Endodermal cell (in vitro differentiated cells): ENCODE measurements at regions not wholly inside any gene's neighbourhood (a gene's known extent, or its start where the extent isn't known, plus 50 kb on each side); places are given as distances from the start of the nearest gene placed in this dataset.

Source experiments
- DNase-seq: peaks from one replicate; pipeline ENCODE4 v3.0.0-alpha.2; 2017
- H3K27ac ChIP-seq: 2 replicates; pipeline ENCODE4 v1.5.1; 2013; ENCODE audit warnings: mild to moderate bottlenecking, low read depth, low read length, moderate library complexity
- H3K27me3 ChIP-seq: 2 replicates; pipeline ENCODE4 v1.6.1; 2013; ENCODE audit warnings: mild to moderate bottlenecking, low read length, moderate library complexity; ENCODE audit not compliant: insufficient read depth, control insufficient read depth, poor library complexity, severe bottlenecking
- H3K36me3 ChIP-seq: 2 replicates; pipeline ENCODE4 v1.7.0; 2013; ENCODE audit warnings: mild to moderate bottlenecking, low read length, moderate library complexity; ENCODE audit not compliant: control insufficient read depth, insufficient read depth
- H3K4me1 ChIP-seq: one replicate; pipeline ENCODE4 v1.7.0; 2013; ENCODE audit warnings: low read length; ENCODE audit not compliant: control insufficient read depth, insufficient read depth
- H3K4me3 ChIP-seq: 2 replicates; pipeline ENCODE4 v1.5.1; 2013; ENCODE audit warnings: mild to moderate bottlenecking, low read length, moderate library complexity
- H3K9ac ChIP-seq: 2 replicates; pipeline ENCODE4 v1.6.1; 2013; ENCODE audit warnings: mild to moderate bottlenecking, low read length, moderate library complexity; ENCODE audit not compliant: poor library complexity, severe bottlenecking; ENCODE audit errors: extremely low read depth
- H3K9me3 ChIP-seq: 2 replicates; pipeline ENCODE4 v1.6.1; 2013; ENCODE audit warnings: mild to moderate bottlenecking, low read length, moderate library complexity; ENCODE audit not compliant: control insufficient read depth
- H3K27ac Mint-ChIP-seq: 2 replicates; pipeline ENCODE4 v1.8.0; 2020; ENCODE audit warnings: mixed read lengths
- H3K27me3 Mint-ChIP-seq: 2 replicates; pipeline ENCODE4 v1.8.0; 2021; ENCODE audit warnings: mild to moderate bottlenecking, mixed read lengths; ENCODE audit not compliant: insufficient read depth
- H3K36me3 Mint-ChIP-seq: 2 replicates; pipeline ENCODE4 v1.8.0; 2020; ENCODE audit warnings: low read depth, mixed read lengths
- H3K4me1 Mint-ChIP-seq: 2 replicates; pipeline ENCODE4 v1.8.0; 2020; ENCODE audit warnings: mixed read lengths
- H3K4me3 Mint-ChIP-seq: 2 replicates; pipeline ENCODE4 v1.8.0; 2020; ENCODE audit warnings: mild to moderate bottlenecking, moderate library complexity, mixed read lengths
- H3K9me3 Mint-ChIP-seq: 2 replicates; pipeline ENCODE4 v1.8.0; 2020; ENCODE audit warnings: mild to moderate bottlenecking, mixed read lengths
- WGBS, 2 experiments: methylation state at CpG; one replicate each; pipeline versions ENCODE4 v1.1.5 to v1.1.7; 2013; ENCODE audit warnings: missing lambda C conversion rate in 2 of 2, mixed read lengths in 1 of 2; ENCODE audit not compliant: insufficient coverage in 1 of 2, insufficient read length in 1 of 2; 5-methylcytosine and 5-hydroxymethylcytosine counted together
- TF ChIP-seq, protein P1 (sequence below): fragments of 200-600 bp; sonication (generic); conservative IDR thresholded peaks from 2 replicates; pipeline ENCODE4 v1.5.0; 2021; ENCODE audit warnings: antibody characterized with exemption, mild to moderate bottlenecking

DNA sequence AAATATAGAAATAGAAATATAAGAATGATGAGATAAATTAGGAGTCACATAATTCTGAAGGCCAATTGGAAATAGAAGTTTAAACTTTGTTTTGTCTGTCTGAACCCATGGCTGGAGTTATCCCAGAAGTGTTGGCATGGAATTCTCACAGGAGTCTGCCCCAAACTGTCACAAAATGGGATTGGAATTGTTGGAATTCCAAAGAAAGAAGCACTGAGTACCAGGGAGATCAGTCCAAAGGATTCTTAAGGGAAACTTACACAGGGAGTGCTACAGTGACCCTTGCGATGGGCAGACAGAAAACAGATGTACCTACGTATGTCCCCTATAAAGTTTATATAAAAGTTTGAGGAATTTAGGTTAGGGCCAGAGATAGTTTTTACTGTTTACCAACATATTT is 1607.7 kb downstream of the ARAP2 start:
- H3K27ac Mint-ChIP-seq = no peak overlapping the region
- H3K9ac ChIP-seq = no peak overlapping the region
- H3K27me3 ChIP-seq = no peaks in the 10 kb centered on the region
- H3K9me3 Mint-ChIP-seq = no peaks in the 10 kb centered on the region
- 87 to 90% methylated on average over 2 of the region's 2 CpGs for WGBS, 2 experiments
- no peak for DNase-seq
- no peak overlapping the region for H3K4me3 ChIP-seq
- H3K36me3 Mint-ChIP-seq = no peaks in the 10 kb centered on the region
- no peaks in the 10 kb centered on the region for H3K4me1 ChIP-seq
- no peak overlapping the region for H3K27ac ChIP-seq
- TF ChIP-seq, protein P1, sequence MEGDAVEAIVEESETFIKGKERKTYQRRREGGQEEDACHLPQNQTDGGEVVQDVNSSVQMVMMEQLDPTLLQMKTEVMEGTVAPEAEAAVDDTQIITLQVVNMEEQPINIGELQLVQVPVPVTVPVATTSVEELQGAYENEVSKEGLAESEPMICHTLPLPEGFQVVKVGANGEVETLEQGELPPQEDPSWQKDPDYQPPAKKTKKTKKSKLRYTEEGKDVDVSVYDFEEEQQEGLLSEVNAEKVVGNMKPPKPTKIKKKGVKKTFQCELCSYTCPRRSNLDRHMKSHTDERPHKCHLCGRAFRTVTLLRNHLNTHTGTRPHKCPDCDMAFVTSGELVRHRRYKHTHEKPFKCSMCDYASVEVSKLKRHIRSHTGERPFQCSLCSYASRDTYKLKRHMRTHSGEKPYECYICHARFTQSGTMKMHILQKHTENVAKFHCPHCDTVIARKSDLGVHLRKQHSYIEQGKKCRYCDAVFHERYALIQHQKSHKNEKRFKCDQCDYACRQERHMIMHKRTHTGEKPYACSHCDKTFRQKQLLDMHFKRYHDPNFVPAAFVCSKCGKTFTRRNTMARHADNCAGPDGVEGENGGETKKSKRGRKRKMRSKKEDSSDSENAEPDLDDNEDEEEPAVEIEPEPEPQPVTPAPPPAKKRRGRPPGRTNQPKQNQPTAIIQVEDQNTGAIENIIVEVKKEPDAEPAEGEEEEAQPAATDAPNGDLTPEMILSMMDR = no peak
- H3K4me3 Mint-ChIP-seq = no peak overlapping the region
- peaks cover 14% of the 10 kb centered on the region for H3K9me3 ChIP-seq
- no peaks in the 10 kb centered on the region for H3K4me1 Mint-ChIP-seq
- no peaks in the 10 kb centered on the region for H3K27me3 Mint-ChIP-seq
- no peaks in the 10 kb centered on the region for H3K36me3 ChIP-seq

DNA sequence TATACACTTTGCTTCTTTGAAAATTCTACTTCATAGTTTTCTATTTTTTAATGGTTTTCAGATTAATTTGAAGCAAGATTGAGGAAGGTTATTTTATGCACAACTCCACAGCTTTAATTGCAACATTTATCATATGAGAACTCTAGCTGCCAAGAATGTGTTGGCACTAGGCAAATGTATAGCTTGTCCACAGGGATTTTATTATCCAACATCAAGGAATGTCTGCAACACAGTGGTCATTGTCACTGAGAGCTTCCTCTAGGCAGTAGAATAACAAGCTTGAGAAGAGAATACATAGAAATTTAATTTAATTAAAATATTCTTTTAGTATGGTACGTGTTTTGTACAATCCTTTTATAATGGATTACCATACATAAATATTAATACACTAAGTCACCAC is 1600.8 kb downstream of the ARAP2 start:
- Mint-ChIP-seq H3K27me3 (no peaks in the 10 kb centered on the region), H3K36me3 (no peaks in the 10 kb centered on the region), H3K27ac (no peak overlapping the region), H3K4me1 (no peaks in the 10 kb centered on the region), H3K4me3 (no peak overlapping the region), H3K9me3 (peaks cover 2% of the 10 kb centered on the region)
- Histone ChIP-seq H3K9ac (no peak overlapping the region), H3K4me1 (no peaks in the 10 kb centered on the region), H3K4me3 (no peak overlapping the region), H3K9me3 (peaks cover 21% of the 10 kb centered on the region), H3K27ac (no peak overlapping the region), H3K27me3 (no peaks in the 10 kb centered on the region), H3K36me3 (no peaks in the 10 kb centered on the region)
- DNase-seq = no peak
- TF ChIP-seq, protein P1 = no peak
- WGBS, 2 experiments = no CpG with 5 or more reads among the region's 1 CpG

DNA sequence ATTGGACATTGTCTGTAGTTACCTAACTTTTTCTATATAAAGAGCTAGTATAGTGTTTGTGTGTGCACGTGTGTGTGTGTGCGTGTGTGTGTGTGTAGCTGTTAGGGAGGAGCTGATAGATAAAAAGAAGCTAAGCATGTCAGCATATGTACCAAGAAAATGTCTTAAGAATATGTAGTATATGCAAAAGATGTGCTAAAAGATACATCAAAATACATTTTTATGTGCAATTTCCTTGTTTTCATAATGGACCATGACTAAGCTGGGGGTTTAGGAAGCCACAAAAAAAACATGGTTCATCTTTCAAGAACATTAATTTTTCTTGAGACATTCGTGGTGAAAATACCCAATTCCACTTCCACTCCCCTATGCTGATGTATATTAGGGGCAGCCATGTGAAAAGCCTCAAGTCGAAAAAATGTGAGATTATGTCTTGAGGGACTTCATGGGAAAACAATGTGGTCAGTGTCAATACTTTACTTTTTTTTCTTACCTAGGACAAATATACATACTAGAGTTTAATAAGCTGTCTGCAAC is 1599.7 kb downstream of the ARAP2 start:
- no peaks in the 10 kb centered on the region for H3K27me3 Mint-ChIP-seq
- 80% methylated on average over 3 of the region's 4 CpGs; no CpG with 5 or more reads in 1 of the 2 experiments for WGBS, 2 experiments
- peaks cover 2% of the 10 kb centered on the region for H3K9me3 Mint-ChIP-seq
- Histone ChIP-seq H3K4me1 (no peaks in the 10 kb centered on the region), H3K36me3 (no peaks in the 10 kb centered on the region), H3K27ac (no peak overlapping the region), H3K9me3 (peaks cover 21% of the 10 kb centered on the region), H3K27me3 (no peaks in the 10 kb centered on the region), H3K9ac (no peak overlapping the region), H3K4me3 (no peak overlapping the region)
- DNase-seq = no peak
- H3K4me3 Mint-ChIP-seq = no peak overlapping the region
- TF ChIP-seq, protein P1 = no peak
- no peak overlapping the region for H3K27ac Mint-ChIP-seq
- H3K36me3 Mint-ChIP-seq = no peaks in the 10 kb centered on the region
- H3K4me1 Mint-ChIP-seq = no peaks in the 10 kb centered on the region
